ENCODE measurements at regions not wholly inside any gene's neighbourhood (a gene's known extent, or its start where the extent isn't known, plus 50 kb on each side); places are given as distances from the start of the nearest gene placed in this dataset.

- Histone ChIP-seq H3K4me3 (no peak overlapping the region), H3K27me3 (ENCODE audit: low read depth) (no peaks in the 10 kb centered on the region), H3K9me3 (no peaks in the 10 kb centered on the region), H3K36me3 (no peaks in the 10 kb centered on the region), H3K27ac (no peak overlapping the region), H3K4me1 (no peaks in the 10 kb centered on the region)
- no peak for TF ChIP-seq CTCF (IDR thresholded peaks at IDR 0.05)
- no peak for DNase-seq
- intact Hi-C loops (cut with DNase I): no loop called here
- no peak for ATAC-seq
These were observed 97.4 kb upstream of the RBMS3 start for GRCh38 chr3:29183346-29184087.

GRCh38 chr3:29185706-29186105, 95.2 kb upstream of the RBMS3 start:
- H3K9me3 ChIP-seq: no peaks in the 10 kb centered on the region
- no peaks in the 10 kb centered on the region for H3K27me3 ChIP-seq (ENCODE audit: low read depth)
- no peak overlapping the region for H3K4me3 ChIP-seq
- no peak for TF ChIP-seq CTCF (IDR thresholded peaks at IDR 0.05)
- intact Hi-C loops (cut with DNase I): no loop called here
- DNase-seq (no peak), ATAC-seq (no peak)
- H3K4me1 ChIP-seq: no peaks in the 10 kb centered on the region
- no peaks in the 10 kb centered on the region for H3K36me3 ChIP-seq
- no peak overlapping the region for H3K27ac ChIP-seq

- DNase-seq (no peak), ATAC-seq (no peak)
- H3K36me3 ChIP-seq: no peaks in the 10 kb centered on the region
- H3K9me3 ChIP-seq: no peaks in the 10 kb centered on the region
- H3K27me3 ChIP-seq (ENCODE audit: low read depth): no peaks in the 10 kb centered on the region
- no peak for TF ChIP-seq CTCF (IDR thresholded peaks at IDR 0.05)
- no peak overlapping the region for H3K27ac ChIP-seq
- no peak overlapping the region for H3K4me3 ChIP-seq
- no peaks in the 10 kb centered on the region for H3K4me1 ChIP-seq
- intact Hi-C loops (cut with DNase I): no loop called here
These were observed 94.7 kb upstream of the RBMS3 start for GRCh38 chr3:29186131-29186599.

- H3K27ac ChIP-seq: no peak overlapping the region
- no peak for ATAC-seq
- TF ChIP-seq CTCF (IDR thresholded peaks at IDR 0.05): no peak
These were observed 93.7 kb upstream of the RBMS3 start for GRCh38 chr3:29186982-29187725.

GRCh38 chr3:29189328-29189727, 91.5 kb upstream of the RBMS3 start:
- Histone ChIP-seq H3K4me1 (no peaks in the 10 kb centered on the region), H3K27ac (no peak overlapping the region), H3K4me3 (no peak overlapping the region), H3K36me3 (no peaks in the 10 kb centered on the region), H3K27me3 (ENCODE audit: low read depth) (no peaks in the 10 kb centered on the region), H3K9me3 (peaks cover 11% of the 10 kb centered on the region)
- intact Hi-C loops (cut with DNase I): no loop called here
- TF ChIP-seq CTCF (IDR thresholded peaks at IDR 0.05): no peak
- ATAC-seq: no peak
- DNase-seq: no peak

More at GRCh38 chr3:29186982-29187725, 93.7 kb upstream of the RBMS3 start:
- H3K36me3 ChIP-seq: no peaks in the 10 kb centered on the region
- no peaks in the 10 kb centered on the region for H3K27me3 ChIP-seq (ENCODE audit: low read depth)
- intact Hi-C loops (cut with DNase I): no loop called here
- DNase-seq: no peak
- no peaks in the 10 kb centered on the region for H3K4me1 ChIP-seq
- H3K9me3 ChIP-seq: no peaks in the 10 kb centered on the region
- no peak overlapping the region for H3K4me3 ChIP-seq
